PFSK-1 (cell line): ENCODE measurements at regions not wholly inside any gene's neighbourhood (a gene's known extent, or its start where the extent isn't known, plus 50 kb on each side); places are given as distances from the start of the nearest gene placed in this dataset.

Experiments
- FOXP2 ChIP-seq: optimal IDR thresholded peaks from 2 replicates; pipeline ENCODE3; 2011; ENCODE audit warnings: borderline replicate concordance, control low read depth, inconsistent platforms; ENCODE audit not compliant: insufficient read depth; ENCODE audit errors: extremely low read length, extremely low read depth
- POLR2AphosphoS5 ChIP-seq: IDR thresholded peaks from 2 replicates; pipeline ENCODE4 v1.6.1; 2012; ENCODE audit warnings: low read depth, mild to moderate bottlenecking, control low read depth, low read length, moderate library complexity
- REST ChIP-seq, 2 experiments: IDR thresholded peaks; 2 replicates each; pipeline versions ENCODE4 v1.6.1 to v1.8.0; 2011 to 2012; ENCODE audit warnings: low read depth in 2 of 2, low read length in 2 of 2, control low read depth in 1 of 2, inconsistent platforms in 1 of 2, mild to moderate bottlenecking in 1 of 2, moderate library complexity in 1 of 2; ENCODE audit not compliant: insufficient read depth in 1 of 2
- SIN3A ChIP-seq: IDR thresholded peaks from 2 replicates; pipeline ENCODE4 v1.6.1; 2012; ENCODE audit warnings: mild to moderate bottlenecking, low read length, moderate library complexity, borderline replicate concordance; ENCODE audit not compliant: insufficient read depth
- TAF1 ChIP-seq: IDR thresholded peaks from 2 replicates; pipeline ENCODE4 v1.6.1; 2012; ENCODE audit warnings: low read length, control low read depth, borderline replicate concordance; ENCODE audit not compliant: insufficient read depth

GRCh38 chr14:55834390-55834789, 254.4 kb downstream of the KTN1 start:
- TF ChIP-seq POLR2AphosphoS5 = no peak
- no peak for TF ChIP-seq SIN3A
- no peak for TF ChIP-seq REST (IDR thresholded peaks at IDR 0.05; ENCODE audit: insufficient read depth in 1 of 2, low read depth in 2 of 2, low read length in 2 of 2)
- TF ChIP-seq TAF1 = no peak
- no peak for TF ChIP-seq FOXP2
